ENCODE measurements at regions not wholly inside any gene's neighbourhood (a gene's known extent, or its start where the extent isn't known, plus 50 kb on each side); places are given as distances from the start of the nearest gene placed in this dataset.

DNA sequence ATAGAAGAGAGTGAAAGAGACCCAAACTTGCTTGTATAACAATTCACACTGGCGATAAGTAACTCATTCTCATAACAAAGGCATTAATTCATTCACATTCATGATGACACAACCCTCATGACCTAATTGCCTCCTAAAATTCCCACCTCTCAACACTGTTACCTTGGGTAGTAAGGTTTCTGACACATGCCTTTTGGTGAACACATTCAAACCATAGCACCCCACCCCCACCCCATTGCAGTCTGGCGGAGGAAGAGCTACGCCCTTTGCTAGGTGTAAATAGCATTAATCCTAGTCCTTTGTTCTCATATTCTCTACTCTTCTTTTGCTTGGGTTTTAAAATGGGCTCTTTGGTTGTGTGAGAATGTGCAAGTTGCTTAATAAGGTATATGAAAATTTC is 361.5 kb downstream of the DSEL start:
- TF ChIP-seq, protein P1, sequence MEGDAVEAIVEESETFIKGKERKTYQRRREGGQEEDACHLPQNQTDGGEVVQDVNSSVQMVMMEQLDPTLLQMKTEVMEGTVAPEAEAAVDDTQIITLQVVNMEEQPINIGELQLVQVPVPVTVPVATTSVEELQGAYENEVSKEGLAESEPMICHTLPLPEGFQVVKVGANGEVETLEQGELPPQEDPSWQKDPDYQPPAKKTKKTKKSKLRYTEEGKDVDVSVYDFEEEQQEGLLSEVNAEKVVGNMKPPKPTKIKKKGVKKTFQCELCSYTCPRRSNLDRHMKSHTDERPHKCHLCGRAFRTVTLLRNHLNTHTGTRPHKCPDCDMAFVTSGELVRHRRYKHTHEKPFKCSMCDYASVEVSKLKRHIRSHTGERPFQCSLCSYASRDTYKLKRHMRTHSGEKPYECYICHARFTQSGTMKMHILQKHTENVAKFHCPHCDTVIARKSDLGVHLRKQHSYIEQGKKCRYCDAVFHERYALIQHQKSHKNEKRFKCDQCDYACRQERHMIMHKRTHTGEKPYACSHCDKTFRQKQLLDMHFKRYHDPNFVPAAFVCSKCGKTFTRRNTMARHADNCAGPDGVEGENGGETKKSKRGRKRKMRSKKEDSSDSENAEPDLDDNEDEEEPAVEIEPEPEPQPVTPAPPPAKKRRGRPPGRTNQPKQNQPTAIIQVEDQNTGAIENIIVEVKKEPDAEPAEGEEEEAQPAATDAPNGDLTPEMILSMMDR (IDR thresholded peaks at IDR 0.05; ENCODE audit: poor library complexity): no peak
- TF ChIP-seq EZH2phosphoT487 (IDR thresholded peaks at IDR 0.05; ENCODE audit: low read depth, severe bottlenecking, unreplicated experiment): no peak

Measured in hepatocyte (in vitro differentiated cells).